ENCODE measurements at regions not wholly inside any gene's neighbourhood (a gene's known extent, or its start where the extent isn't known, plus 50 kb on each side); places are given as distances from the start of the nearest gene placed in this dataset.

- H2AK5ac ChIP-seq (ENCODE audit: low read depth, low read length) = no peak overlapping the region
- H3K18ac ChIP-seq (ENCODE audit: extremely low read depth, low read length) = no peak overlapping the region
- H4K91ac ChIP-seq (replicated peaks; ENCODE audit: insufficient read length, low read length) = no peak overlapping the region
- H2AFZ ChIP-seq (ENCODE audit: low read length) = no peak overlapping the region
- H3K14ac ChIP-seq (ENCODE audit: insufficient read length) = no peak overlapping the region
- H3K36me3 ChIP-seq (ENCODE audit: control insufficient read depth in 2 of 4, insufficient read depth in 4 of 4, low read length in 3 of 4) = no peaks in the 10 kb centered on the region
- TF ChIP-seq RBBP5 (IDR thresholded peaks at IDR 0.05; ENCODE audit: borderline replicate concordance, low read depth, low read length) = no peak
- no peak for TF ChIP-seq SP4 (IDR thresholded peaks at IDR 0.05; ENCODE audit: low read length)
- TF ChIP-seq CBX8 (IDR thresholded peaks at IDR 0.05; ENCODE audit: borderline replicate concordance, low read depth, low read length) = no peak
- no peak for TF ChIP-seq CHD1 (IDR thresholded peaks at IDR 0.05; ENCODE audit: low read depth, low read length)
- no peak for TF ChIP-seq TBP (IDR thresholded peaks at IDR 0.05; ENCODE audit: low read depth, low read length)
- no peak; a peak in 1 of 4 replicates for TF ChIP-seq RAD21 (IDR thresholded peaks at IDR 0.05 in 1 of 2, conservative IDR thresholded peaks at IDR 0.05 in 1 of 2; ENCODE audit: low read depth in 2 of 2, low read length in 2 of 2)
- TF ChIP-seq, protein P1, sequence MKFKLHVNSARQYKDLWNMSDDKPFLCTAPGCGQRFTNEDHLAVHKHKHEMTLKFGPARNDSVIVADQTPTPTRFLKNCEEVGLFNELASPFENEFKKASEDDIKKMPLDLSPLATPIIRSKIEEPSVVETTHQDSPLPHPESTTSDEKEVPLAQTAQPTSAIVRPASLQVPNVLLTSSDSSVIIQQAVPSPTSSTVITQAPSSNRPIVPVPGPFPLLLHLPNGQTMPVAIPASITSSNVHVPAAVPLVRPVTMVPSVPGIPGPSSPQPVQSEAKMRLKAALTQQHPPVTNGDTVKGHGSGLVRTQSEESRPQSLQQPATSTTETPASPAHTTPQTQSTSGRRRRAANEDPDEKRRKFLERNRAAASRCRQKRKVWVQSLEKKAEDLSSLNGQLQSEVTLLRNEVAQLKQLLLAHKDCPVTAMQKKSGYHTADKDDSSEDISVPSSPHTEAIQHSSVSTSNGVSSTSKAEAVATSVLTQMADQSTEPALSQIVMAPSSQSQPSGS (IDR thresholded peaks at IDR 0.05; ENCODE audit: low read length) = no peak
- no peak for TF ChIP-seq CHD2 (IDR thresholded peaks at IDR 0.05; ENCODE audit: low read length)
- TF ChIP-seq FOSL1 (IDR thresholded peaks at IDR 0.05; ENCODE audit: insufficient read depth, low read depth, low read length) = no peak
- TF ChIP-seq HDAC2 (IDR thresholded peaks at IDR 0.05; ENCODE audit: borderline replicate concordance in 1 of 2, low read depth in 2 of 2, low read length in 2 of 2) = no peak
- no peak for TF ChIP-seq SIX5 (IDR thresholded peaks at IDR 0.05; ENCODE audit: low read depth, low read length)
- 93% methylated on average over 7 of the region's 7 CpGs; no CpG with 5 or more reads in 1 of the 2 experiments for WGBS, 2 experiments (ENCODE audit: extremely low coverage in 1 of 2, insufficient coverage in 1 of 2, insufficient read length in 1 of 2, insufficient replicate concordance in 2 of 2, low coverage in 1 of 2, low lambda C conversion rate in 2 of 2, missing lambda C conversion rate in 1 of 2)
- no peak overlapping the region for H3K56ac ChIP-seq (replicated peaks; ENCODE audit: insufficient read length, low read depth, low read length)
- H3K23me2 ChIP-seq (ENCODE audit: low read depth, low read length) = no peaks in the 10 kb centered on the region
- no peaks in the 10 kb centered on the region for H3K79me2 ChIP-seq (ENCODE audit: control insufficient read depth in 1 of 2, insufficient read depth in 2 of 2, low read length in 2 of 2)
- no peak overlapping the region for H3K4ac ChIP-seq (replicated peaks; ENCODE audit: insufficient read length, low read depth, low read length)
- no peaks in the 10 kb centered on the region for H3K9me3 ChIP-seq (ENCODE audit: insufficient read depth in 2 of 2, low read depth in 1 of 2, low read length in 1 of 2)
- no peak overlapping the region for H3K4me2 ChIP-seq (ENCODE audit: insufficient read depth in 1 of 2, low read depth in 2 of 2, low read length in 2 of 2)
- no peak overlapping the region for H2BK5ac ChIP-seq (ENCODE audit: low read depth, low read length)
- no peak overlapping the region for H4K8ac ChIP-seq (ENCODE audit: extremely low read depth, insufficient read depth, low read length)
- no peaks in the 10 kb centered on the region for H3K79me1 ChIP-seq (ENCODE audit: low read depth, low read length)
- DNase-seq (ENCODE audit: low read depth in 1 of 2, low spot score in 2 of 2) (no peak), FAIRE-seq (no peak)
- no peak overlapping the region for H2BK120ac ChIP-seq (replicated peaks; ENCODE audit: low read depth, low read length)
- H3K4me1 ChIP-seq (replicated peaks in 1 of 4; ENCODE audit: control insufficient read depth in 3 of 4, insufficient read depth in 4 of 4, low read length in 3 of 4) = no peaks in the 10 kb centered on the region
- H2BK20ac ChIP-seq (ENCODE audit: low read length) = no peak overlapping the region
- H2BK15ac ChIP-seq (ENCODE audit: low read length) = no peak overlapping the region
- no peak overlapping the region for H3K4me3 ChIP-seq (ENCODE audit: extremely low read depth in 1 of 4, insufficient read depth in 2 of 4, low read depth in 3 of 4, low read length in 4 of 4)
- no peaks in the 10 kb centered on the region for H4K20me1 ChIP-seq (replicated peaks in 1 of 2; ENCODE audit: control insufficient read depth in 1 of 2, insufficient read depth in 2 of 2, low read length in 2 of 2)
- no peak overlapping the region for H3K27ac ChIP-seq (ENCODE audit: low read depth, low read length)
- H3K9ac ChIP-seq (replicated peaks in 1 of 4; ENCODE audit: extremely low read depth in 1 of 4, low read depth in 3 of 4, low read length in 3 of 4) = no peak overlapping the region
- no peaks in the 10 kb centered on the region for H3K27me3 ChIP-seq (replicated peaks in 1 of 4; ENCODE audit: control insufficient read depth in 3 of 4, extremely low read depth in 1 of 4, insufficient read depth in 3 of 4, low read length in 3 of 4)
- ChIA-PET CTCF (ENCODE audit: partially characterized antibody) (no interaction called here), POLR2A (ENCODE audit: partially characterized antibody) (no interaction called here)
- no peak overlapping the region for H2BK12ac ChIP-seq (ENCODE audit: low read depth, low read length)
- H3K23ac ChIP-seq (ENCODE audit: insufficient read length) = no peak overlapping the region
- no peak overlapping the region for H4K5ac ChIP-seq (ENCODE audit: insufficient read length, low read depth, low read length)
Measured at GRCh38 chr16:73823205-73823849, 473.3 kb upstream of the PSMD7 start.

Measured in H1 (cell line).